ENCODE measurements at regions not wholly inside any gene's neighbourhood (a gene's known extent, or its start where the extent isn't known, plus 50 kb on each side); places are given as distances from the start of the nearest gene placed in this dataset.

DNA sequence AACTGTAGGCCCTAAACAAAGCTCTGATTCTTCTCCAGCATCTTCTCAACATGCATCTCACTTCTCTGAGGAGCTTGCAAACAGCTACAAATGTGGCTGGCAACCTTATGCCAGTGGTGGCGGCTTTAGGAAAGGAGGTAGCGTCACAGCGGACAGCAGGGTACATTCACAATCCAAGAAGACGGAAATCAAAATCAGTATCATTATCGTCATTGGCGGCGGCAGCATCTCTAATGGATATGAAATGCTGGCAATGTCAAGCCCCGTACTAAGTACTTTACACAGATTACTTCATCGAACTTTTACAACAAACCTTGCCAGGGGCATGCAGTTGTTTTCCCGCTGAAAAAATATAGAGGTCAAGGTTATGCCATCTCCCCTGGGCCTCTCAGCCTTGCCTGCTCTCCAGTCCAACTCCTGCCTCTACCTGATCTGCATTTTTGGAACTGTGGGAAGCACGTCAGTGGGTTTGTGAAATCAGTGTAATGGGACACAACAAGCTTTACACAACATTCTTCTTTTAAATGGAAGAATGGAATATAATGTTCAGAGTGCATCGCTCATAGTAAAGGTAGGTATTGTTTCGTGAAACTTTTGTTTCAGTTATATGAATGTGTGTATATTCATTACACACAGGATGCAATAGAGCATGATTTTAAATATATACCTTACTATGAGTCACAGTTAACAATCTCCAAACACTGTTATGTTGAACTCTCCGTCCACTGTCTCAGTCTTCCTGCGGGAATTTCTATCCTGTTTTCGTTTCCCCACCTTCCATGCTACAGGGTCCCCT lies 152.9 kb downstream of the TTC32 start:
- intact Hi-C loops (cut with DNase I), result no loop called here
- Histone ChIP-seq H3K9me3 (no peaks in the 10 kb centered on the region), H3K4me3 (no peak overlapping the region), H3K4me1 (peaks cover 10% of the 10 kb centered on the region), H3K27me3 (ENCODE audit: insufficient read depth in 3 of 3, low read length in 2 of 3) (no peaks in the 10 kb centered on the region), H3K27ac (no peak overlapping the region), H3K36me3 (ENCODE audit: insufficient read depth in 1 of 2, low read depth in 1 of 2) (no peaks in the 10 kb centered on the region)
- 77 to 94% (median 86%) methylated on average over 16 of the region's 16 CpGs for WGBS, 3 donors
- ATAC-seq, result no peak
- TF ChIP-seq, protein P1, sequence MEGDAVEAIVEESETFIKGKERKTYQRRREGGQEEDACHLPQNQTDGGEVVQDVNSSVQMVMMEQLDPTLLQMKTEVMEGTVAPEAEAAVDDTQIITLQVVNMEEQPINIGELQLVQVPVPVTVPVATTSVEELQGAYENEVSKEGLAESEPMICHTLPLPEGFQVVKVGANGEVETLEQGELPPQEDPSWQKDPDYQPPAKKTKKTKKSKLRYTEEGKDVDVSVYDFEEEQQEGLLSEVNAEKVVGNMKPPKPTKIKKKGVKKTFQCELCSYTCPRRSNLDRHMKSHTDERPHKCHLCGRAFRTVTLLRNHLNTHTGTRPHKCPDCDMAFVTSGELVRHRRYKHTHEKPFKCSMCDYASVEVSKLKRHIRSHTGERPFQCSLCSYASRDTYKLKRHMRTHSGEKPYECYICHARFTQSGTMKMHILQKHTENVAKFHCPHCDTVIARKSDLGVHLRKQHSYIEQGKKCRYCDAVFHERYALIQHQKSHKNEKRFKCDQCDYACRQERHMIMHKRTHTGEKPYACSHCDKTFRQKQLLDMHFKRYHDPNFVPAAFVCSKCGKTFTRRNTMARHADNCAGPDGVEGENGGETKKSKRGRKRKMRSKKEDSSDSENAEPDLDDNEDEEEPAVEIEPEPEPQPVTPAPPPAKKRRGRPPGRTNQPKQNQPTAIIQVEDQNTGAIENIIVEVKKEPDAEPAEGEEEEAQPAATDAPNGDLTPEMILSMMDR (IDR thresholded peaks at IDR 0.05), result no peak
- no peak for DNase-seq

DNA sequence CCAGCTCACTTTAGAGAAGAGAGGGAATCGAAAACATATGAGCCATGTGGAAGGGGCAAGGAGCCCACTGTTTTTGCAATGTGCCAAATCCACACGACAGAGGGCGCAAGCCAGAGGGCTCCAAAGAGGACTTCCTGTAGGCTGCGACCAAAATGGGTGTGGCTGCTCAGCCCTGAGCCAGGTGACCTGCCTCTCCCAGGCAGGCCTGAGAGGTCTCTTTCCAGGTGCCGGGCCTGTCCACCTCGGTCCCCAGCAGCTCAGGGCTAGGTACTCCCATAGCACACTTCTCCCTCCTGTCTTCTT lies 153.8 kb downstream of the TTC32 start:
- Histone ChIP-seq H3K27me3 (ENCODE audit: insufficient read depth in 3 of 3, low read length in 2 of 3) (no peaks in the 10 kb centered on the region), H3K9me3 (no peaks in the 10 kb centered on the region), H3K4me3 (no peak overlapping the region), H3K4me1 (peaks cover 10% of the 10 kb centered on the region), H3K27ac (no peak overlapping the region), H3K36me3 (ENCODE audit: insufficient read depth in 1 of 2, low read depth in 1 of 2) (no peaks in the 10 kb centered on the region)
- 87 to 94% (median 89%) methylated on average over 6 of the region's 6 CpGs for WGBS, 3 donors
- ATAC-seq (no peak), DNase-seq (no peak)
- TF ChIP-seq, protein P1 (IDR thresholded peaks at IDR 0.05), result no peak
- intact Hi-C loops (cut with DNase I), result no loop called here

DNA sequence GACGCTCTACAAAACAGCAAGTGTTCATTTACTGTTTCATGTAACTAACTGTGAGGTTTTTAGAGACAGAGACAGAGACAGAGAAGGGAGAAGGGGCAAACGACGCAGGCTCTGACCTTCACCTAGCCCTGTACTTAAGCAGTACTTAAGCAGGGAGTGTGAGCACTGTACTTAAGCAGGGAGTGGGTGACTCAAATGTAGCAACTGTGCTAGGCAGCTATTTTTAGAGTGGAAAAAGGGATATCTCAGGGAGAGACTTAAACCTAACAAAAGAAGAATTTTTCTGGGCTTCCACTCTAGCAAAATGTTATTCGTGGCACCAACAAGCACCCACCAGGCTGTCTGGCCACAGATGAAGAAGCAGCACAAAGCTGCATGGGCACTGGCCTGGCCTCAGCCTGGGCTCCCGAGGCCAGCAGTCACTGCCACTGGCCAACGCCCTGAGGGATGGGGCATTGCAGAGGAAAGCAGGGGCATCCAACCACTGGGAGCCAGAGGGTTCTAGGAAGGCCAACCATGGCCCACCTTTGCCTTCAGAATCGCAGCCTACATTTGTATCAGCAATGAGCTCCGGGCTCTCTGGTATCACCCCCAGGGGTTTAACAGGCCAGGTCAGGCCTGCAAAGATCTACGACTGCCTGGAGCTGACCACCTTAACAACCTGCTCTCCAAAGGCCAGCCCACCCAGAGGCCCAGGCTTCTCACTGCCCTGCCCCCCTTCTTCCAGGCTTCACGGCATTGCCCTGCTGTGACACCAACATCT lies 154.3 kb downstream of the TTC32 start:
- WGBS, 3 donors, result 77 to 88% (median 80%) methylated on average over 10 of the region's 10 CpGs
- ATAC-seq (peak; percentile 52 to 78 (median 71)), DNase-seq (no peak)
- H3K36me3 ChIP-seq (ENCODE audit: insufficient read depth in 1 of 2, low read depth in 1 of 2), result no peaks in the 10 kb centered on the region
- H3K9me3 ChIP-seq, result no peaks in the 10 kb centered on the region
- H3K4me1 ChIP-seq, result peaks cover 10% of the 10 kb centered on the region
- intact Hi-C loops (cut with DNase I), result no loop called here
- H3K4me3 ChIP-seq, result no peak overlapping the region
- H3K27ac ChIP-seq, result no peak overlapping the region
- H3K27me3 ChIP-seq (ENCODE audit: insufficient read depth in 3 of 3, low read length in 2 of 3), result no peaks in the 10 kb centered on the region
- TF ChIP-seq, protein P1 (IDR thresholded peaks at IDR 0.05), result no peak

DNA sequence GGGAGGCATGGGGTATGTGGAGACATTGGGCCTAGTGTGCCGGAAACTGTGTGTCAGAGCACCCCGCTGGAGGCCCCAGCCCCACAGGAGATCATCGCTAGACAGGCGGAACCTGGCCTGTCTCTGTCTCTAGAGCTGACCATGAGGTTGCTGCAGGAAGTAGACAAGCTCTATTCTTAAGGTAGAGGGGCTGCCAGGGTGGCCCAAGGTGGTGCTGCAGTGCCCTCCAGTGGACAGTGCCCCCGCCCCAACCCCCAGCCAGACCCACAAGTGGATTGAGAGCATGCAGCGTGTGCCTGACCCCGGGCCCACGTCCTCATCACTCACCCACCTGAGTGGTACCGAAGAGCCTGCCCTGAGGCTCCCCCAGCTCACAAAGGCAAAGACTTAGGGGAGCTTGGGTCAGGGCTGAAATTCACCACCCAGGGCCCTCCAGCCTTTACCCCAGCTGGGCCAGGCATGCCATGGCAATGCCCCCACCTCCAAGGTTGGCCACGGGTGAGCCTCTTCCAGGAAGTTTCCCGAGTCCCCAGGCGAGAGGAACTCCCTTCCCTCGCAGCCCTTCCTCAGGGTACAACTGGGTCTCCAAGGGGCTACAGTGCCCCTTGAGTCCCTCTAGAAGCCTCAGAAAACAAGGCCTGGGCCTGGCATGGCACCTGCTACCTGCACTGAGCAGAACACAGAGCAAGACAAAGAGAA lies 155.0 kb downstream of the TTC32 start:
- DNase-seq, result no peak
- 82 to 87% (median 87%) methylated on average over 13 of the region's 13 CpGs for WGBS, 3 donors
- ATAC-seq, result peak; percentile 53 to 87 (median 75)
- Histone ChIP-seq H3K27ac (no peak overlapping the region), H3K4me3 (no peak overlapping the region), H3K36me3 (ENCODE audit: insufficient read depth in 1 of 2, low read depth in 1 of 2) (no peaks in the 10 kb centered on the region), H3K27me3 (ENCODE audit: insufficient read depth in 3 of 3, low read length in 2 of 3) (no peaks in the 10 kb centered on the region), H3K4me1 (peaks cover 10% of the 10 kb centered on the region), H3K9me3 (no peaks in the 10 kb centered on the region)
- intact Hi-C loops (cut with DNase I), result no loop called here
- TF ChIP-seq, protein P1 (IDR thresholded peaks at IDR 0.05), result peak; percentile 33
